Suprapubic skin (tissue), 3 donors: ENCODE measurements at regions not wholly inside any gene's neighbourhood (a gene's known extent, or its start where the extent isn't known, plus 50 kb on each side); places are given as distances from the start of the nearest gene placed in this dataset.

ENCODE experiments used
- EP300 ChIP-seq: sonication (generic); formaldehyde crosslinking; IDR thresholded peaks from one replicate; pipeline ENCODE4 v1.6.1; 2017; ENCODE audit warnings: antibody characterized with exemption
- POLR2A ChIP-seq, 2 donors: fragments of 450-650 bp; IDR thresholded peaks; one replicate each; pipeline ENCODE4 v1.6.1; 2017; ENCODE audit warnings: antibody characterized with exemption in 2 of 2, mild to moderate bottlenecking in 2 of 2, moderate library complexity in 2 of 2
- TF ChIP-seq, protein P1 (sequence below), 2 donors: fragments of 200-600 bp in 1 of 2; fragments of 450-650 bp in 1 of 2; sonication (generic) in 1 of 2; IDR thresholded peaks; one replicate each; pipeline ENCODE4 v1.5.1; 2016 to 2019; ENCODE audit warnings: antibody characterized with exemption in 2 of 2, mild to moderate bottlenecking in 1 of 2, moderate library complexity in 1 of 2

DNA sequence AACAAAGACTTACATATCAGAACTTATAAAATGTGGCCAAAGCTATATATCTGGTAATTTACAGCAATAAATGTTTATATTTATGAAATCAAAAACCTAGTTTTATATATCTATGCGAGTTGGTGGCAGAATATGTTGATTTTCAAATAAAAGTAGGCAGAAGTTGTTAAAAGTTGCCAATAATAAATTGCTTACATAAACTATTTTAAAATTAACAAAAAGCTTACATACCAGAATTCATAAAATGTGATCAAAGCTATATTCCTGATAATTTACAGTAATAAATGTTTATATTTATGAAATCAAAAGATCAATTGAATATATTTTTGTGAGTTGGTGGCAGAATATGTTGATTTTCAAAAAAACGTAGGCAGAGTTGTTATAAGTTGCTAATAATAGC is 451.8 kb upstream of the KHDRBS2 start:
- no peak for TF ChIP-seq EP300
- TF ChIP-seq POLR2A (IDR thresholded peaks at IDR 0.05), result no peak
- TF ChIP-seq, protein P1, sequence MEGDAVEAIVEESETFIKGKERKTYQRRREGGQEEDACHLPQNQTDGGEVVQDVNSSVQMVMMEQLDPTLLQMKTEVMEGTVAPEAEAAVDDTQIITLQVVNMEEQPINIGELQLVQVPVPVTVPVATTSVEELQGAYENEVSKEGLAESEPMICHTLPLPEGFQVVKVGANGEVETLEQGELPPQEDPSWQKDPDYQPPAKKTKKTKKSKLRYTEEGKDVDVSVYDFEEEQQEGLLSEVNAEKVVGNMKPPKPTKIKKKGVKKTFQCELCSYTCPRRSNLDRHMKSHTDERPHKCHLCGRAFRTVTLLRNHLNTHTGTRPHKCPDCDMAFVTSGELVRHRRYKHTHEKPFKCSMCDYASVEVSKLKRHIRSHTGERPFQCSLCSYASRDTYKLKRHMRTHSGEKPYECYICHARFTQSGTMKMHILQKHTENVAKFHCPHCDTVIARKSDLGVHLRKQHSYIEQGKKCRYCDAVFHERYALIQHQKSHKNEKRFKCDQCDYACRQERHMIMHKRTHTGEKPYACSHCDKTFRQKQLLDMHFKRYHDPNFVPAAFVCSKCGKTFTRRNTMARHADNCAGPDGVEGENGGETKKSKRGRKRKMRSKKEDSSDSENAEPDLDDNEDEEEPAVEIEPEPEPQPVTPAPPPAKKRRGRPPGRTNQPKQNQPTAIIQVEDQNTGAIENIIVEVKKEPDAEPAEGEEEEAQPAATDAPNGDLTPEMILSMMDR (IDR thresholded peaks at IDR 0.05), result no peak
